COLO668 (cell line): ENCODE measurements at regions not wholly inside any gene's neighbourhood (a gene's known extent, or its start where the extent isn't known, plus 50 kb on each side); places are given as distances from the start of the nearest gene placed in this dataset.
"Not testable (repeated sequence)": the region's sequence is repeated elsewhere in the genome, so short reads cannot be mapped to it uniquely, and the experiment has no call there.

ENCODE experiments used
- DNase-seq: peaks from one replicate; lab custom pipeline; 2025; ENCODE audit not compliant: unreplicated experiment; lab: John Stamatoyannopoulos, UW

DNA sequence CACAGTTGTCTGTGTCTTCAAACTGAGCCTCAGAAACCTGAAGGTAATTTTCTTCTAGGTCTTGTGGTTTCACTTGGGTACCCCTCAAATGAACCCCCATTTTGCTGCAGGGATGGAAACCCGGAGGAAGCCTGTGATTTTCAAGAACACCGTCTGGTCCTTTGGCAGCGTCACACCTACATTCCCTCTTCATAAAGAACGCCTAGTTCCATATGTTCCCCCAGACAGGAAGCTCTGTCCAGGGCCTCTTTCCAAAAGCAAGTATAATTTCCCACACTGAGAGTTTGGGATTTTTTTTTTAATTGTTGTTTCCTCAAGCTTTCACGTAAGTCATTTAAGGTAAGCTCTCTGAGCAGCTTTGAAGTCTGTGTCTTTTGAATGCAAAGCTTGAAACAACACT lies 515.0 kb downstream of the TMEM114 start:
- DNase-seq: no peak

DNA sequence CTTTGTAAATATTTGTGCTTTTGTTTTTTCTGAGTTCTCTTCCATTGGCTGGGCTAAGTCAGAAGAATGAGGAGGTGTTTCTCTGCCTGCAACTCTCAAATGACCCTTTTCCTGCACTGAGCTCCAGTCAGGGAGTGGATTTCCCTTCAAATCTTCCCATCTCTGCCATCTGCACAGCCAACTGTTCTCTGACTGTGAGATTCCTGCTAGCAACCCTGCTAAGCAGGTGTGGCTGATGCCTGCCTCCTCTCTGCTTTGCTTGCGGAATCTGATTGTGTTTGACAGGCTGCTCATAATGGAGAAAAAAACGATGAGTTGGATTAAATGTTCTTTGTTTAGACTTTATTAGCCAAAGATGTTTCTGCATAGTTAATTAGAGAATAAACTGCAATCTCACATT lies 519.8 kb downstream of the TMEM114 start:
- DNase-seq: no peak

DNA sequence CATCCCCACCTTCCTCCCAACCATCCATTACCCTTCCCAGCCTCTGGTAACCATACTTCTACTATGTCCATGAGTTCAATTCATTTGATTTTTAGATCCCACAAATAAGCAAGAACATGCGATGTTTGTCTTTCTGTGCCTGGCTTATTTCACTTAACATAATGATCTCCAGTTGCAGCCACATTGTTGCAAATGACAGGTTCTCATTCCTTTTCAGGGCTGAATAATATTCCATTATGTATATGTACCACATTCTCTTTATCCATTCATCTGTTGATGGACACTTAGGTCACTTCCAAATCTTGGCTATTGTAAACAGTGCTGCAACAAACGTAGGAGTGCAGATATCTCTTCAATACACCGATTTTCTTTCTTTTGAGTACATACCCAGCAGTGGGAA lies 522.1 kb downstream of the TMEM114 start:
- not testable (repeated sequence) for DNase-seq

DNA sequence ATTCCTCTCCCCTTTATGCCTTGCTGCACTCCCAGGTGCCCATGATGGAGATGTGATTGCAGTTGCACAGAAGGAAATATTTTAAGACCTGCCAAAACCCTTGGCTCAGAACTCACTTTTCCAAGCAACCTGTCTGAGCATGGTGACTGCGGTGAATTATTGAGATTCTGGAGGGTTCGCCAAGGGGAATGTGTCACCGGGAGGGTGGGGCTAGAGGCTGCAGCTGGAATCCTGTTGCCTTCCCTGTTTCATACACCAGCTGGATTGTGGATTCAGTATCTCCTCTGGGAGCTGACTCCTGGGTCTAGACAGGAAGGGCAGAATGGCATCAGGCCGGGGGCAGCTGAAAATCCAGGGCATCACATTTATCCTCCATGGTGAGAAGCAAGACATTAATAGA lies 527.2 kb downstream of the TMEM114 start:
- no peak for DNase-seq

DNA sequence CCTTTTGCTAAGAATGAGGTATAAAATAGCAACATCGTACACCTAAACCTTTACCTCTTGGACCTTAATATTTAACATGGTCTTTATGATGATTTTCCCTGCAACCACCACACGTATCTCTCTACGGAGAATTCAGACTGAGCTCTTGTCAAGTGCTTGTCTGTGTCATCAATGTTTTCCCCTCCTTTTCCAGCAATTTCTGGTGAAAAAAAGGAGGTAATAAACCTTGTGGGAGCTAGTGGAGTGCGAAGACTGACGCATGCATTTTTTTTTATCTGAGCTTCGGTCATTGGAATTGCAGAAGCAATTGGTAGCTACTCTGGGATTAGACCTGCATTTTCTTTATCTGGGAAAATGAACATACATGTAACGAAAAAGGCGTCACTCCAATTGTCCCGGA lies 527.6 kb downstream of the TMEM114 start:
- no peak for DNase-seq

DNA sequence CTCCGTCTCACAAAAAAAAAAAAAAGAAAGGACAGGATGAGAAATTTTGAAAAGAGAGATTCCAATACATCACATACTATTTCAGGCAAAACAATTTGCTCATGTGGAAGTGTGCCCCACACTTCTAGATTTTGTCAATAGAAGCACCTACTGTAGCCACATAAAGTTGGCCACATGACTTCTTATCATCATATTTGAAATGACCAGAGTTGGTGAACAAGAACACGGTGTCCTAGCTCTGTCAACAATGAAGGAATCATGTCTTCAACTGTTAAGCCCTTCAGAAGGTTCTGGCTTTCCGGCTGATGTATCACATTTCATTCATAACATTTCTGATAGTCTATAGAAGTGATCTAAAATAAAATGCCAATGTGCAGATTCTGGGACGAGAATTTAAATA lies 534.5 kb downstream of the TMEM114 start:
- DNase-seq: no peak

DNA sequence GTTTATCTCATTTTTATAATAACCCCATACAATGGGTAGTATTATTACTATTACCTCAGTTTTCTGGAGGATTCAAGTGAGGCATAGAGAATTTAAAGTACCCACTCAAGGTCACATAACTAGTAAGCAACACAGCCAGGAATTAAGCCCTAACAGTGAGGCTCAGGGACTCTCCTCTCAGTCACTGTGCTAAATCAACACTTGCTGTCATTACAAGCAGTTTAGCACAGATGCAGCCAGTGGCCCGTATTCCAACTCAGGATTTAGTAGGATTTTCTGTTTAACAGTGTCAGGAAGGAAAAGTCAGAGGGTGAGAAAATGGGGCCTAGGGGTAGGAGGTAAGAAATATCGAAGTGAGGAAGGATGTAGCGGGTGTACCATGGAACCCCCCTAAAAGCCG lies 536.9 kb downstream of the TMEM114 start:
- no peak for DNase-seq

DNA sequence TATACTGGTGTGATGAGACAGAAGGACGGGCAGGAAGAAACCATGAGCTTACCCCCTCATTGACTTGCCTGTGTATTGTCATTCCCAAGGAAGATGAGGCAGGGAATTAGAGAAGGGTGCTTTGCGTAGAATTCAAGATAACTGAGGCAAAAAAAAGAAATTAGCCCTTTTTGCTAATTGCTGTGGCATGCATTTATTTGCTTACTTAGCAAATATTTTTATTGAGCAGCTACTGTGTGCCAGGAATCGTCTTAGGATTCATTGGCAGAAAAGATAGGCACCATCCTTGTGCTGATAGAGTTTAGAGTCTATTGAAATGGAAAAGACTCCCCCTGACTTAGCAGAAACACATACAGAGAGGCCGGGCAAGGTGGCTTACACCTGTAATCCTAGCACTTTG lies 541.9 kb downstream of the TMEM114 start:
- DNase-seq: no peak

DNA sequence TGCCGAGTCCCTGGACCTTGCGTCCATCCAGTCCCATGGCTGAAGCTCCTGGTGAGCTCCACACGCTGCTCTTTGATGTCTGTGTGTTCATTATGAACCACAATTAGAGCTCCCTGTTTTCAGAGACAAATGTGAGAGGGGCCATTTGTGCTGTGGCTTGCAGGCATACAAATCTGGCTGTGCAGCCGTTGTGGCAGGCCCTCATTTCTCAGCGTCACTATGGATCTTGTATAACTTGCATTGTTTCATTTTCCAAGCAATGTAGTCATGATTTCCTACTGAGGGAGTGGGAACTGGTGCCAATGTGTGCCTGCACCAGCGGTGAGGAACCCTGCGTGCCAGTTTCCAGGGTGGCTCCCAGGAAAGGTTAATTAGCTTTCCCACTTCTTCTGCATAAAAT lies 542.6 kb downstream of the TMEM114 start:
- DNase-seq: no peak

DNA sequence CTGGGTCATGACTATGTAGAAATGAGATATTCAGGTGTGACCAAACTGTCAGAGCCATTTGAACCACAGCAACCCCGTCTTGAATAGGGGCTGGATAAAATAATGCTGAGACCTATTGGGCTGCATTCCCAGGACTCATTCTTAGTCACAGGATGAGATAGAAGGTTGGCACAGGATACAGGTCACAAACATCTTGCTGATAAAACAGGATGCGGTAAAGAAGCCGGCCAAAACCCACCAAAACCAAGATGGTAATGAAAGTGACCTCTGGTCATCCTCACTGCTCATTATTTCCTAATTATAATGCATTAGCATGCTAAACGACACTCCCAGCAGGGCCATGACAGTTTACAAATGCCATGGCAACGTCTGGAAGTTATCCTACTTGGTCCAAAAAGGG lies 545.5 kb downstream of the TMEM114 start:
- no peak for DNase-seq

DNA sequence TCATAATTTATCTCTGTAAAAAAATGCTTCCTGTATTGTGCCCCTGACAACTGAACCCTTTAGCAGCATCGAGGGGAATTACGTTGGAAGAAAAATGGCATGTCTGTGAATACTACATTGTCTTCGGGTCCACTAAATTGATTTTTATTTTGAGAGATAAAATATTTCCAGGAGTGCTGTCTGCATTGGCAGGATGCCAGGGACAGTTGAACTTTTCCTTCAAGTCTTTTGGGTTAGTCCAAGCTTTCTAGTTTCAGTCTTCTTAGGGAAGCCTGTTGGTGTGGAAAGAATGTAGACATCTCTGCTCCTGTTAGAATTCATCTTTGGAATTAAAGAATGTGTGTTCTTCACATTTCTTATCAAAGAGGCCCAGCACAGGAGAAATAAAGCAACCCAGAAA lies 557.9 kb downstream of the TMEM114 start:
- no peak for DNase-seq

DNA sequence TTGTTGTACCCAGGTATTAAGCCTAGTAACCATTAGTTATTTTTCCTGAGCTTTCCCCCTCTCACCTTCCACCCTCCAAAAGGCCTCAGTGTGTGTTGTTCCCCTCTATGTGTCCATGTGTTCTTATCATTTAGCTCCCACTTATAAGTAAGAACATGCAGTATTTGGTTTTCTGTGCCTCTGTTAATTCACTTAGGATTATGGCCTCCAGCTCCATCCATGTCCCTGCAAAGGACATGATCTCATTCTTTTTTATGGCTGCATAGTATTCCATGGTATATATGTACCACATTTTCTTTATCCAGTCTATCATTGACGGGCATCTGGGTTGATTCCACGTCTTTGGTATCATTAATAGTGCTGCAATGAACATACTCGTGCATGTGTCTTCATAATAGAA lies 560.3 kb downstream of the TMEM114 start:
- DNase-seq: not testable (repeated sequence)

DNA sequence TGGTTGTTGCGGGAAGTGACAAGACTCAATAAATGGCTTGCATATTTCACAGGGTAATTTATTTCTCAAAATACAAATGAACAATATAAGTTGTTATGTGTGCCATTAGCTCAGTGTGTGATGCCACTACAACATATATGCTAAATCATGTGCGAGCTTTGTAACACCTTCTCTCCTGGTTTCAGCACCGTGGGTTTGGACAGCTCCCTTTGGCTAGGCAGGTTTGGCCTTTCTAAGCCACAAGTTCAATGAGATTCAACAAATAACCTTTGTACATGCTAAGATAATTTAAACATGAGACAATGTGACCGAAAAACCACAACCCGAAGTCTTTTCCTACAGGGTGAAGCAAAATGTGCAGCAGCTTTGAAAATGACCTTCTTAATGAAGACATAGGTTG lies 563.9 kb downstream of the TMEM114 start:
- no peak for DNase-seq

DNA sequence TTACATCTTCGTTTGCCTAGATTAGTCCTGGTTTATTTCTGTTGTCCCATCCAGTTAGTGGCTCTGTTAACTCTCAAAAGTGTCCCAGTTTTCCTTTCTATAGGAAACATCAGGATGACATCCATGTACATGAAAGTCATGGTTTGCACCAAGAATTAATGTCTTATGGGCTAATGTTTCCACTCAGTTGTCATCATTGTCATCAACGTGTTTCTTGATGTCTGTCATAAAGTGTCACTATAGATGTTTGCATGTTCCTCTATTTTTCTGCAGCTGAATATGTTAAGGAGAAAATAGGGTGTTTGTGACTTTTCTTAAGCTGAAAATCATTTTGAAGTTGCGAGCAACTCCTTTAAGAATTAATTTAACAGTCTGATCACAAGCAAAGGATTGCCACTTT lies 567.0 kb downstream of the TMEM114 start:
- no peak for DNase-seq

DNA sequence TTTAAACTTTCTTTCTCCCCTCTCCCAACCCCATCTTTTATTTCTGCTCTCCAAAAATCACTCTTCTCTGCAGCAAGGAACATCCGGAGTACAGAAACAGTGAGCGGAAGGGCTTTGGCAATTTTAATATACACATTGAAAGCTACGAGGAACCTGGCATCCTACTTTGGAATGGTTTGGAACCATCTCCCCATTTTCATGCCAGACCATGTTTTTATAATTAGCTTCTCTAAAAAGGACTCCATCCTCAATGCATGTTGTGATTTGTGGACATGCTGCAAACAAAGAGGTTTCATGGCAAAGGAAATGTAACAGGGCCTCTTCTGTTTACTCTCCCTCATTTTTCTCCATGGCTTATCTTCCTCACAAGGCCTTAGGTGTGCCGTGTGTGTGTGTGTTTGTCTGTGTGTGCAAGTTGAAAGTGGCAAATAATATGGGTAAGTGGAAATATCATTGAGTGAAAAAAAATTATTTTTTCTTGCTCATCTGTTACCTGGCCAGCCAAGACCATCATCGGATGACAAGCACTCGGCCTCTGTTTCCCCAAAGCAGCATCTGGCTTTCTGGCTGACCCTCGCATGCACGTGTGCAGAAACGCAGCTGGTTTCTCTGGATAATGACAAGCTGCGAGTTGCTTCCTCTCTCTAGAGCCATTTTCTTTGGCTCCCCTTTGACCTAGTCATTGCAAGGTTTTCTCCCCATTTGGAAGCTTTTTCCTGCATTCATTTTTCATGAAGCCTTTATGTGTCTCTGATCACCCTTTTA lies 585.0 kb downstream of the TMEM114 start:
- no peak for DNase-seq

DNA sequence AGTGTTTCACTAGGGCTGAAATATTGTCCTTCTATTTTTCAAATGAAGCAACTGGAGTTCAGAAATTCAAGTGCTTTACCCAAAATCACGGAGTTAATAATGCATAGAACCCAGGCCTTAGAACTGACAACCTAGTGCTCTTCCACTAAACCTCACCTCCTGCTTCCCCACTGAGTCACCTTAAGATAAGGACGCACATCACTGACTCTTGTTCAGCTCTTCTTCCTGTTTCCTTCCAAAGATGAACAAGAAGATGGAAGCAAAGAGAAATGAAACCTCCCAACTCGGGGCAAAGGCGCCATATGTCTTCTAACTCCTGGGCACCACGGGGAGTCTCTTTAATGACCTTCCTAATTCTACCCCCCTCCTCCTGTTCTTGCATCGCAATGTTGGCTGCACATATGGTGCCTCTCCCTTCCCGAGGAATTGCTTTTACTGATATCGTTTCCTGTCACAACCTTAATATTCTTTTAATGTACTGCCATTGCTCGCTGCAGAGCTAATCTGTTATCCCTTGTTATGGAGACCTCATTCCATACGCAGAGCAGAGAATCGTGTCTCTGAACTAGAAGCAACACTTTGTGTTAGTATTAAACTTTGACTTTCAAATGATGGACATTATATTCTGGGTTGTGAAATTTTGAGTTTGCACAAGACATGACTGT lies 591.4 kb downstream of the TMEM114 start:
- no peak for DNase-seq

DNA sequence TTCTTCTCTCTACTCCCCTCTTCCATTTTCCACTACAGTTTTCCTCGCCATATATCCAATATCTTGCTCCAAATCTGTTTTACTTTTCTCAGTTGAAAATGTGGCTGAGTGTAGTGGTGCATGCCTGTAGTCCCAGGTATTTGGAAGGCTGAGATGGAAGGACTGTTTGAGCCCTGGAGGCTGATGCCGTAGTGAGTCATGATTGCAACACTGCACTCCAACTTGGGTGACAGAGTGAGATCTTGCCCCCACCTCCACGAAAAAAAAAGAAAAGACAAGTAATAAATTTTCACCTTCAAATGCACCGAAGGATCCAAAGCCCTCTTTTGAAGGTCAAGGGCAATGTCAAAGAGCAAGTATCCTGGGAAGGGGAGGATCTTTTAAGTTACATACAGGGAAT lies 592.3 kb downstream of the TMEM114 start:
- no peak for DNase-seq

DNA sequence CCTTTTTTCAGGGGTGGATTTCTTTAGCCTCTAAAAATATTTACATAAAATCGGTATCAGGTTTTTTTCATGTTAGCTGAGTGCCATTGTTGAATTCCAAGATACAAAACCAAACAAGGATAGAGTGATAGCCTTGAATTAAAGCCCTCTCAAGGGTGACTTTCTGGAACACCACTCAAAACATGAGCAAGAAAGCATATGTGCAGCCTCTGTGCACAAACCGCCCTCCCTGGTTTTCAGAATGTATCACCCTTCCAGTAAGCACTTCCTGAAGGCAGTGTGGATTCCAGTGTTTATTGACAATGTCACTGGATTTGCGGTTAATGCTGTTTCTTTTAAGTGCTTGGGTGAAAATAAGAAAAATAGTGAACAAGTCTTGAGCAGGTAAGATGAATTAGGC lies 597.7 kb downstream of the TMEM114 start:
- no peak for DNase-seq

DNA sequence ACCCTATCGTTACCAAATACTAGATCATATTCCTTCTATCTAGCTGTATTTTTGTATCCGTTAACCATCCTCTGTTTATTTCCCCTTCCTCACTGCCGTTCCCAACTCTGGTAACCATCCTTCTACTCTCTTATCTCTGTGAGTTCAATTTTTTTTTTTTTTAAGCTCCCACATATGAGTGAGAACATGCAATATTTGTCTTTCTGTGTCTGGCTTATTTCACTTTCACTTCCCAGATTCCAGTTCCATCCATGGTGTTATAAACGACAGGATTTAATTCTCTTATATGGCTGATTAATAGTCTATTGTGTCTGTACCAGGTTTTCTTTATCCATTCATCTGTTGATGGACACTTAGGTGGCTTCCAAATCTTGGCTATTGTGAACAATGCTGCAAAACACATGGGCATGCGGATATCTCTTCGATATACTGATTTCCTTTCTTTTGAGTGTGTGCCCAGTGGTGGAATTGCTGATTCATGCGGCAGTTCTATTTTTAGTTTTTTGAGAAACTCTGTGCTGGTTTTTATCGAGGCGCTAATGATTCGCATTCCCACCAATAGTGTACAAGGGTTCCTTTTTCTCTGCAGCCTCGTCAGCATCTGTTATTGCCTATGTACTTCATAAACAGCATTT lies 599.6 kb downstream of the TMEM114 start:
- DNase-seq: no peak

DNA sequence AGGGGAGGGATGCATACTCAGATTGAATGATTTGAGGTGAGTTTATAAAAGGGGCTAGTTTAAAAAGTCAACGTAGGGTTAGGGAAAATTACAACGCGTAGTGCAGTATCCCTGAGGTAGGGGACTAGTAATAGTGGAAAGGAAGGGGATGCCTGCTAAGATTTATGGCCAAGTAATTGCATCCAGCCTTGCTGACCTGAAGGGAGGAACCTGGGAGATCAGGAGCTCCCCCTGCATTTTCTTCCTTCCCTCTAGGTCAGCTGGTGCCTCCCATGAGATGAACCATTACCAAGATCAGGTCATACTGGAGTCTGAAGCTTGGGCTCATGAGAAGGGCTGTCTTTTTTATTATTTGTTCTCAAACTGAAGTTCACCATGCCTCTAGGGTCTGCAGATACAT lies 606.6 kb downstream of the TMEM114 start:
- no peak for DNase-seq

DNA sequence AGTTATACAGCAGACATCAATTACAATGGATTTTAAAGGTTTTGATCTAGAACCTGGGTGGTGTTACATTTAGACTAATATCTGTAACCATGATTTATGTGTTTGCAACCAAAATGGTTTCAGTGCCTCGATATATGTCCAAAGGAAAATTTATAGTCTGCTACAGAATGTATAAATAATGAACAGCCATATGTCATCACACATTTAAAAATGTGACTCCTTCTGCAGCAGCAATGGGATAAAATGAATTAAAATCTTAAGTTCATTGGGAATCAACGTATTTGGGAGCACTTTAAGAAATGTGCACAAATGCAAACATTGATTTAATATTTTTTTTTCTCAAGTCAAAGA lies 610.2 kb downstream of the TMEM114 start:
- no peak for DNase-seq

DNA sequence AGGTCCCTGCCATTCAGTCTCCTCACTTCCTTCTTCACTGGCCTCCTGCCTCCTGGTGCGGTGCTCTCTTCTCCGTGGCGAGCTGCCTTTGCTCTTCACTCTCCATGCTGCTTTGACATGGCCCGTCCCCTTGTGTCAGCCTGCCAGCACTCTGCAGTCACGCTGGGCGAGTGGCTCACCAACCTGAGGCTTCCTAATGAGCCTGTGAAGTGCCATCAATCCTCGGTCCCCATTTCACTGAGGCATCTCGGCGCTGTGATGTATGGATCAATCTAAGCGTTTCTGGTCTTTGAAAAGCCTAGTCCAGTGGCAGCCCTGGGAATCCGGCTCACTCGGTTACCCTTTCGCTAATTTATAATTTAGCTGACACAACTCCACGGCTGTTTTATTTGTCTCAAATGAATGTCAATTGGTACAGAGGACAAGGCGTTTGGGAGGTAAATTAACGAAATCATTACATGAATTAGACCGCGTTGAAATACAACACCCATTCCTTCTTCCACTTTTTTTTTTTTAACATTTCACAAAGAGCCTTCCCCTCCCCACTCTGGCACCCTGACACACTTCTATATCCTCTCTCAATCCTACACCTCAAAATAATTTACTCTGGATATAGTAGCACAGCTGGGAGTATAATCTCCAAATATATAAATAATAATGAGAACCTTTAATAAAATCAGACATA lies 610.7 kb downstream of the TMEM114 start:
- no peak for DNase-seq
